ENCODE measurements at regions not wholly inside any gene's neighbourhood (a gene's known extent, or its start where the extent isn't known, plus 50 kb on each side); places are given as distances from the start of the nearest gene placed in this dataset.
A peak's percentile ranks its signal among the peaks of the same experiment; 100 is the strongest.

- Histone ChIP-seq H3K36me3 (ENCODE audit: insufficient read depth, low read length) (no peaks in the 10 kb centered on the region), H3K4me3 (ENCODE audit: low read length) (no peak overlapping the region), H3K4me2 (ENCODE audit: low read length) (no peak overlapping the region), H3K9ac (ENCODE audit: low read depth, low read length) (no peak overlapping the region), H3K27me3 (ENCODE audit: control insufficient read depth, insufficient read depth, low read length) (no peaks in the 10 kb centered on the region), H3K9me3 (replicated peaks; ENCODE audit: low read length) (no peaks in the 10 kb centered on the region), H3K4me1 (ENCODE audit: control insufficient read depth, insufficient read depth, low read length) (no peaks in the 10 kb centered on the region)
Measured at GRCh38 chr7:113825832-113826231, 93.0 kb downstream of the PPP1R3A start.

GRCh38 chr7:113824117-113824823, 94.5 kb downstream of the PPP1R3A start:
- Histone ChIP-seq H3K4me2 (ENCODE audit: low read length) (no peak overlapping the region), H3K9me3 (replicated peaks; ENCODE audit: low read length) (no peaks in the 10 kb centered on the region), H3K4me3 (ENCODE audit: low read length) (no peak overlapping the region), H3K4me1 (ENCODE audit: control insufficient read depth, insufficient read depth, low read length) (no peaks in the 10 kb centered on the region), H3K36me3 (ENCODE audit: insufficient read depth, low read length) (no peaks in the 10 kb centered on the region), H3K27me3 (ENCODE audit: control insufficient read depth, insufficient read depth, low read length) (no peaks in the 10 kb centered on the region), H3K9ac (ENCODE audit: low read depth, low read length) (no peak overlapping the region)

- H3K9me3 ChIP-seq (replicated peaks; ENCODE audit: low read length), result no peaks in the 10 kb centered on the region
- no peaks in the 10 kb centered on the region for H3K27me3 ChIP-seq (ENCODE audit: control insufficient read depth, insufficient read depth, low read length)
- H3K4me3 ChIP-seq (ENCODE audit: low read length), result no peak overlapping the region
- H3K9ac ChIP-seq (ENCODE audit: low read depth, low read length), result no peak overlapping the region
- no peaks in the 10 kb centered on the region for H3K36me3 ChIP-seq (ENCODE audit: insufficient read depth, low read length)
- no peaks in the 10 kb centered on the region for H3K4me1 ChIP-seq (ENCODE audit: control insufficient read depth, insufficient read depth, low read length)
- no peak overlapping the region for H3K4me2 ChIP-seq (ENCODE audit: low read length)
Measured at GRCh38 chr7:113819474-113819873, 99.3 kb downstream of the PPP1R3A start.

GRCh38 chr7:113816639-113817038, 102.2 kb downstream of the PPP1R3A start:
- no peaks in the 10 kb centered on the region for H3K27me3 ChIP-seq (ENCODE audit: control insufficient read depth, insufficient read depth, low read length)
- no peak overlapping the region for H3K4me3 ChIP-seq (ENCODE audit: low read length)
- no peaks in the 10 kb centered on the region for H3K36me3 ChIP-seq (ENCODE audit: insufficient read depth, low read length)
- H3K4me1 ChIP-seq (ENCODE audit: control insufficient read depth, insufficient read depth, low read length), result peaks cover 14% of the 10 kb centered on the region
- H3K9ac ChIP-seq (ENCODE audit: low read depth, low read length), result no peak overlapping the region
- H3K4me2 ChIP-seq (ENCODE audit: low read length), result no peak overlapping the region
- H3K9me3 ChIP-seq (replicated peaks; ENCODE audit: low read length), result no peaks in the 10 kb centered on the region

- Histone ChIP-seq H3K9ac (ENCODE audit: low read depth, low read length) (peak overlapping the region; percentile 46), H3K27me3 (ENCODE audit: control insufficient read depth, insufficient read depth, low read length) (no peaks in the 10 kb centered on the region), H3K36me3 (ENCODE audit: insufficient read depth, low read length) (no peaks in the 10 kb centered on the region), H3K4me1 (ENCODE audit: control insufficient read depth, insufficient read depth, low read length) (peaks cover 14% of the 10 kb centered on the region), H3K9me3 (replicated peaks; ENCODE audit: low read length) (no peaks in the 10 kb centered on the region), H3K4me2 (ENCODE audit: low read length) (peak overlapping the region; percentile 53), H3K4me3 (ENCODE audit: low read length) (no peak overlapping the region)
Measured at GRCh38 chr7:113813471-113813870, 105.3 kb downstream of the PPP1R3A start.

- Histone ChIP-seq H3K4me1 (ENCODE audit: control insufficient read depth, insufficient read depth, low read length) (peaks cover 14% of the 10 kb centered on the region), H3K9me3 (replicated peaks; ENCODE audit: low read length) (no peaks in the 10 kb centered on the region), H3K4me3 (ENCODE audit: low read length) (no peak overlapping the region), H3K27me3 (ENCODE audit: control insufficient read depth, insufficient read depth, low read length) (no peaks in the 10 kb centered on the region), H3K4me2 (ENCODE audit: low read length) (peak overlapping the region; percentile 53), H3K36me3 (ENCODE audit: insufficient read depth, low read length) (no peaks in the 10 kb centered on the region), H3K9ac (ENCODE audit: low read depth, low read length) (peak overlapping the region; percentile 46)
Measured at GRCh38 chr7:113812591-113813255, 106.1 kb downstream of the PPP1R3A start.

- H3K4me3 ChIP-seq (ENCODE audit: low read length), result no peak overlapping the region
- no peaks in the 10 kb centered on the region for H3K9me3 ChIP-seq (replicated peaks; ENCODE audit: low read length)
- no peaks in the 10 kb centered on the region for H3K36me3 ChIP-seq (ENCODE audit: insufficient read depth, low read length)
- H3K4me1 ChIP-seq (ENCODE audit: control insufficient read depth, insufficient read depth, low read length), result peaks cover 14% of the 10 kb centered on the region
- no peak overlapping the region for H3K4me2 ChIP-seq (ENCODE audit: low read length)
- no peak overlapping the region for H3K9ac ChIP-seq (ENCODE audit: low read depth, low read length)
- H3K27me3 ChIP-seq (ENCODE audit: control insufficient read depth, insufficient read depth, low read length), result no peaks in the 10 kb centered on the region
Measured at GRCh38 chr7:113810080-113810744, 108.6 kb downstream of the PPP1R3A start.

GRCh38 chr7:113809581-113809980, 109.2 kb downstream of the PPP1R3A start:
- Histone ChIP-seq H3K4me1 (ENCODE audit: control insufficient read depth, insufficient read depth, low read length) (peaks cover 17% of the 10 kb centered on the region), H3K36me3 (ENCODE audit: insufficient read depth, low read length) (no peaks in the 10 kb centered on the region), H3K27me3 (ENCODE audit: control insufficient read depth, insufficient read depth, low read length) (no peaks in the 10 kb centered on the region), H3K4me3 (ENCODE audit: low read length) (no peak overlapping the region), H3K4me2 (ENCODE audit: low read length) (no peak overlapping the region), H3K9ac (ENCODE audit: low read depth, low read length) (no peak overlapping the region), H3K9me3 (replicated peaks; ENCODE audit: low read length) (no peaks in the 10 kb centered on the region)

GRCh38 chr7:113806633-113807327, 112.0 kb downstream of the PPP1R3A start:
- peaks cover 3% of the 10 kb centered on the region for H3K4me1 ChIP-seq (ENCODE audit: control insufficient read depth, insufficient read depth, low read length)
- no peaks in the 10 kb centered on the region for H3K27me3 ChIP-seq (ENCODE audit: control insufficient read depth, insufficient read depth, low read length)
- H3K9me3 ChIP-seq (replicated peaks; ENCODE audit: low read length), result no peaks in the 10 kb centered on the region
- no peak overlapping the region for H3K4me2 ChIP-seq (ENCODE audit: low read length)
- H3K4me3 ChIP-seq (ENCODE audit: low read length), result no peak overlapping the region
- no peak overlapping the region for H3K9ac ChIP-seq (ENCODE audit: low read depth, low read length)
- no peaks in the 10 kb centered on the region for H3K36me3 ChIP-seq (ENCODE audit: insufficient read depth, low read length)

- H3K9ac ChIP-seq (ENCODE audit: low read depth, low read length), result no peak overlapping the region
- H3K4me1 ChIP-seq (ENCODE audit: control insufficient read depth, insufficient read depth, low read length), result peaks cover 3% of the 10 kb centered on the region
- H3K4me3 ChIP-seq (ENCODE audit: low read length), result no peak overlapping the region
- no peak overlapping the region for H3K4me2 ChIP-seq (ENCODE audit: low read length)
- H3K9me3 ChIP-seq (replicated peaks; ENCODE audit: low read length), result no peaks in the 10 kb centered on the region
- H3K27me3 ChIP-seq (ENCODE audit: control insufficient read depth, insufficient read depth, low read length), result no peaks in the 10 kb centered on the region
- no peaks in the 10 kb centered on the region for H3K36me3 ChIP-seq (ENCODE audit: insufficient read depth, low read length)
Measured at GRCh38 chr7:113805976-113806375, 112.8 kb downstream of the PPP1R3A start.

- H3K36me3 ChIP-seq (ENCODE audit: insufficient read depth, low read length), result no peaks in the 10 kb centered on the region
- no peak overlapping the region for H3K4me3 ChIP-seq (ENCODE audit: low read length)
- no peaks in the 10 kb centered on the region for H3K9me3 ChIP-seq (replicated peaks; ENCODE audit: low read length)
- H3K4me2 ChIP-seq (ENCODE audit: low read length), result no peak overlapping the region
- peaks cover 3% of the 10 kb centered on the region for H3K4me1 ChIP-seq (ENCODE audit: control insufficient read depth, insufficient read depth, low read length)
- no peaks in the 10 kb centered on the region for H3K27me3 ChIP-seq (ENCODE audit: control insufficient read depth, insufficient read depth, low read length)
- H3K9ac ChIP-seq (ENCODE audit: low read depth, low read length), result no peak overlapping the region
Measured at GRCh38 chr7:113804475-113805095, 114.2 kb downstream of the PPP1R3A start.

All from skeletal muscle satellite cell (primary cell).